ENCODE measurements at regions not wholly inside any gene's neighbourhood (a gene's known extent, or its start where the extent isn't known, plus 50 kb on each side); places are given as distances from the start of the nearest gene placed in this dataset.

GRCh38 chr17:52306314-52306713, 147.8 kb upstream of the CA10 start:
- no peak for DNase-seq (ENCODE audit: low spot score)
- H2BK15ac ChIP-seq (ENCODE audit: low read length), result no peak overlapping the region
- no peaks in the 10 kb centered on the region for H3K4me1 ChIP-seq (ENCODE audit: control insufficient read depth in 2 of 2, insufficient read depth in 1 of 2, low read depth in 1 of 2, low read length in 2 of 2)
- H3K27me3 ChIP-seq (ENCODE audit: control insufficient read depth in 3 of 3, insufficient read depth in 3 of 3, low read depth in 1 of 3, low read length in 3 of 3), result no peaks in the 10 kb centered on the region
- H2AK5ac ChIP-seq (ENCODE audit: low read depth, low read length), result no peak overlapping the region
- WGBS, 2 donors (ENCODE audit: extremely low coverage in 2 of 2, insufficient read length in 2 of 2, insufficient replicate concordance in 1 of 2), result no CpG with 5 or more reads among the region's 1 CpG
- H3K23ac ChIP-seq (ENCODE audit: low read depth, low read length, poor library complexity), result no peak overlapping the region
- H4K91ac ChIP-seq (ENCODE audit: low read depth, low read length, poor library complexity), result no peak overlapping the region
- H3K79me1 ChIP-seq (ENCODE audit: low read depth, low read length), result no peaks in the 10 kb centered on the region
- H2BK5ac ChIP-seq (ENCODE audit: low read length), result no peak overlapping the region
- H3K4ac ChIP-seq (ENCODE audit: low read length), result no peak overlapping the region
- no peak overlapping the region for H2AFZ ChIP-seq (ENCODE audit: low read length)
- H3K14ac ChIP-seq (ENCODE audit: low read length), result no peak overlapping the region
- no peak overlapping the region for H3K4me3 ChIP-seq (ENCODE audit: low read length in 2 of 2)
- H4K8ac ChIP-seq (ENCODE audit: low read depth, low read length), result no peak overlapping the region
- H3K9ac ChIP-seq (ENCODE audit: low read depth, low read length, poor library complexity), result no peak overlapping the region
- no peak overlapping the region for H2BK120ac ChIP-seq (ENCODE audit: low read depth, low read length)
- no peaks in the 10 kb centered on the region for H3K9me3 ChIP-seq (replicated peaks in 1 of 2; ENCODE audit: control insufficient read depth in 2 of 2, insufficient read depth in 1 of 2, low read depth in 1 of 2, low read length in 2 of 2)
- H3K36me3 ChIP-seq (replicated peaks in 1 of 2; ENCODE audit: control insufficient read depth in 2 of 2, insufficient read depth in 2 of 2, low read length in 2 of 2), result no peaks in the 10 kb centered on the region
- no peak overlapping the region for H3K18ac ChIP-seq (ENCODE audit: low read length)
- no peak overlapping the region for H3K27ac ChIP-seq (replicated peaks; ENCODE audit: low read length)
- no peak overlapping the region for H2BK12ac ChIP-seq (ENCODE audit: low read length)
- H3K4me2 ChIP-seq (ENCODE audit: insufficient read depth, low read length, poor library complexity, severe bottlenecking), result no peak overlapping the region

DNA sequence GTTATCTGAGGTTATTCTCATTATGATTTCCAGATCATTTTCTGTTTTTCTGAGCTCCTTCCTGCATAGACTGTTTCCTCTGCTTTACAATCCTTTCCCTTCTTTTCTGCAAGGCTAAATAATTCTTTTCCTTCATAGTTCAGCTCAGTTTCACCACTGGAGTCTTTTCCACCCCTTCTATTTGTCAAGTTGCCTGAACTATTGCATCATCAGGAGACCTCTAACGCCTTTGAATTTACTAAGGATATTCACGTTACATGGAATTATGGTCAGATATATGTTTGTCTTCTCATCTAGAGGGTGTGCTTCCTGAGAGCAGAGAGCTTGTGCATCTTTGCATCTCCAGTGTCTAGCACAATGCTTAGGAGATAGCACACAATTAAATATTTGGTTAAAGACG, 140.4 kb upstream of the CA10 start:
- Histone ChIP-seq H2AFZ (ENCODE audit: low read length) (no peak overlapping the region), H2BK15ac (ENCODE audit: low read length) (no peak overlapping the region), H4K8ac (ENCODE audit: low read depth, low read length) (no peak overlapping the region), H2BK12ac (ENCODE audit: low read length) (no peak overlapping the region), H3K4me3 (ENCODE audit: low read length in 2 of 2) (no peak overlapping the region), H3K36me3 (replicated peaks in 1 of 2; ENCODE audit: control insufficient read depth in 2 of 2, insufficient read depth in 2 of 2, low read length in 2 of 2) (no peaks in the 10 kb centered on the region), H3K27ac (replicated peaks; ENCODE audit: low read length) (no peak overlapping the region), H3K4ac (ENCODE audit: low read length) (no peak overlapping the region), H3K4me2 (ENCODE audit: insufficient read depth, low read length, poor library complexity, severe bottlenecking) (no peak overlapping the region), H2BK120ac (ENCODE audit: low read depth, low read length) (no peak overlapping the region), H4K91ac (ENCODE audit: low read depth, low read length, poor library complexity) (no peak overlapping the region), H3K9me3 (replicated peaks in 1 of 2; ENCODE audit: control insufficient read depth in 2 of 2, insufficient read depth in 1 of 2, low read depth in 1 of 2, low read length in 2 of 2) (no peaks in the 10 kb centered on the region), H3K4me1 (ENCODE audit: control insufficient read depth in 2 of 2, insufficient read depth in 1 of 2, low read depth in 1 of 2, low read length in 2 of 2) (no peaks in the 10 kb centered on the region), H2BK5ac (ENCODE audit: low read length) (no peak overlapping the region), H3K79me1 (ENCODE audit: low read depth, low read length) (no peaks in the 10 kb centered on the region), H3K14ac (ENCODE audit: low read length) (no peak overlapping the region), H3K18ac (ENCODE audit: low read length) (no peak overlapping the region), H3K23ac (ENCODE audit: low read depth, low read length, poor library complexity) (no peak overlapping the region), H3K9ac (ENCODE audit: low read depth, low read length, poor library complexity) (no peak overlapping the region), H2AK5ac (ENCODE audit: low read depth, low read length) (no peak overlapping the region), H3K27me3 (ENCODE audit: control insufficient read depth in 3 of 3, insufficient read depth in 3 of 3, low read depth in 1 of 3, low read length in 3 of 3) (no peaks in the 10 kb centered on the region)
- WGBS, 2 donors (ENCODE audit: extremely low coverage in 2 of 2, insufficient read length in 2 of 2, insufficient replicate concordance in 1 of 2), result no CpG with 5 or more reads among the region's 3 CpGs
- DNase-seq (ENCODE audit: low spot score), result no peak

DNA sequence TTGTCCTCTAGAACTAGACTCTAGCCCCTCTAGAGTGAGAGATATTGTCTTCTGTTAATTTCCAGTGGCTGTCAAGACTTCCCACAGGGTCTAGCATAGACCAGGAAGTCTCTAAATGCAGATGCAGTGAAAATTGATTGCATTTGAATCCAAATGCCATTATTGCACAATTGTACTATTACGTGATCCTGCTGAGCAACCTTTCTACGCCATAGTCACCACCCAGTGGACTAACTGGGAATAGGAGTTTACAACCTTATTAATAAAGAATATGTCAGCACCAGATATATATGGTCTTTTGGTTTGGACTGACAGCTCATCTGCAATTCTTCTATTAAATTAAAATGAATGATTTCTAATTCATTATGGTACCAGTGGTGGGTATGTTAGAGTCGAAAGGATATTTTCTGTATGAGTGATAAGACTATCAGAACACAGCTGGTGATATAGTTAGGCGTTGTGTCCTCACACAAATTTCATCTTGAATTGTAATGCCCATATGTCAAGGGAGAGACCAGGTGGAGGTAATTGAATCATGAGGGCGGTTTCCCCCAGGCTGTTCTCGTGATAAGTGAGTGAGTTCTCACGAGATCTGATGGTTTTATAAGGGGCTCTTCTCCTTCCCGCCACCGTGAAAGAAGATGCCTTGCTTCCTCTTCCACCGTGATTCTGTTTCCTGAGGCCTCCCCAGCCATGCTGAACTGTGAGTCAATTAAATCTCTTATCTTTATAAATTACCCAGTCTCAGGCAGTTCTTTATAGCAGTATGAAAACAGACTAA, 138.9 kb upstream of the CA10 start:
- no peak overlapping the region for H3K23ac ChIP-seq (ENCODE audit: low read depth, low read length, poor library complexity)
- H3K27me3 ChIP-seq (ENCODE audit: control insufficient read depth in 3 of 3, insufficient read depth in 3 of 3, low read depth in 1 of 3, low read length in 3 of 3), result no peaks in the 10 kb centered on the region
- no peak overlapping the region for H4K91ac ChIP-seq (ENCODE audit: low read depth, low read length, poor library complexity)
- H2AFZ ChIP-seq (ENCODE audit: low read length), result no peak overlapping the region
- no peak overlapping the region for H3K9ac ChIP-seq (ENCODE audit: low read depth, low read length, poor library complexity)
- H2AK5ac ChIP-seq (ENCODE audit: low read depth, low read length), result no peak overlapping the region
- H2BK120ac ChIP-seq (ENCODE audit: low read depth, low read length), result no peak overlapping the region
- no peak overlapping the region for H2BK12ac ChIP-seq (ENCODE audit: low read length)
- H4K8ac ChIP-seq (ENCODE audit: low read depth, low read length), result no peak overlapping the region
- DNase-seq (ENCODE audit: low spot score), result no peak
- H3K18ac ChIP-seq (ENCODE audit: low read length), result no peak overlapping the region
- H3K79me1 ChIP-seq (ENCODE audit: low read depth, low read length), result no peaks in the 10 kb centered on the region
- no peak overlapping the region for H3K4ac ChIP-seq (ENCODE audit: low read length)
- no peak overlapping the region for H2BK15ac ChIP-seq (ENCODE audit: low read length)
- no peak overlapping the region for H3K4me3 ChIP-seq (ENCODE audit: low read length in 2 of 2)
- no peak overlapping the region for H3K14ac ChIP-seq (ENCODE audit: low read length)
- no CpG with 5 or more reads among the region's 10 CpGs for WGBS, 2 donors (ENCODE audit: extremely low coverage in 2 of 2, insufficient read length in 2 of 2, insufficient replicate concordance in 1 of 2)
- no peak overlapping the region for H2BK5ac ChIP-seq (ENCODE audit: low read length)
- H3K9me3 ChIP-seq (replicated peaks in 1 of 2; ENCODE audit: control insufficient read depth in 2 of 2, insufficient read depth in 1 of 2, low read depth in 1 of 2, low read length in 2 of 2), result no peaks in the 10 kb centered on the region
- no peaks in the 10 kb centered on the region for H3K4me1 ChIP-seq (ENCODE audit: control insufficient read depth in 2 of 2, insufficient read depth in 1 of 2, low read depth in 1 of 2, low read length in 2 of 2)
- H3K4me2 ChIP-seq (ENCODE audit: insufficient read depth, low read length, poor library complexity, severe bottlenecking), result no peak overlapping the region
- H3K27ac ChIP-seq (replicated peaks; ENCODE audit: low read length), result no peak overlapping the region
- H3K36me3 ChIP-seq (replicated peaks in 1 of 2; ENCODE audit: control insufficient read depth in 2 of 2, insufficient read depth in 2 of 2, low read length in 2 of 2), result no peaks in the 10 kb centered on the region

DNA sequence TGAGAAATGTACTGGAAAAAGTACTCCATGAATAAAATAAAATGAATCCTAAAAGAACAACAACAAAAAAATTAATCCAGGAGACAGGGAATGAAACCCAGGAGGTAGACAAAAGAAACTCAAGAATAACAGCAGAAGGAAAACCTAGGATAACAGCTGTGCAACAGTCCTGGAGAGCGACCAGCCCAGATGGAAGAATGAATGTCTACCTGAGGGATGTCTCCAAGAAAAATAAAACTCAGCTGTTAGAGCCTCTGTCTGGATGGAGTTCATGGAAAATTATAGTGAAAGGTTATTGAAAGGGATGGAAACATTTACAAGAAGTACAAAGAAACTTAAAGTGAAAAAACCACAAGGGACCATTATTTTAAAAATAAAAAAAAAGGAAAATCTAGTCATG, 135.8 kb upstream of the CA10 start:
- Histone ChIP-seq H3K27ac (replicated peaks; ENCODE audit: low read length) (no peak overlapping the region), H2BK15ac (ENCODE audit: low read length) (no peak overlapping the region), H3K14ac (ENCODE audit: low read length) (no peak overlapping the region), H3K18ac (ENCODE audit: low read length) (no peak overlapping the region), H3K4ac (ENCODE audit: low read length) (no peak overlapping the region), H2BK5ac (ENCODE audit: low read length) (no peak overlapping the region), H2BK120ac (ENCODE audit: low read depth, low read length) (no peak overlapping the region), H3K9ac (ENCODE audit: low read depth, low read length, poor library complexity) (no peak overlapping the region), H3K4me2 (ENCODE audit: insufficient read depth, low read length, poor library complexity, severe bottlenecking) (no peak overlapping the region), H4K8ac (ENCODE audit: low read depth, low read length) (no peak overlapping the region), H3K23ac (ENCODE audit: low read depth, low read length, poor library complexity) (no peak overlapping the region), H2AK5ac (ENCODE audit: low read depth, low read length) (no peak overlapping the region), H3K9me3 (replicated peaks in 1 of 2; ENCODE audit: control insufficient read depth in 2 of 2, insufficient read depth in 1 of 2, low read depth in 1 of 2, low read length in 2 of 2) (no peaks in the 10 kb centered on the region), H3K4me1 (ENCODE audit: control insufficient read depth in 2 of 2, insufficient read depth in 1 of 2, low read depth in 1 of 2, low read length in 2 of 2) (no peaks in the 10 kb centered on the region), H2AFZ (ENCODE audit: low read length) (no peak overlapping the region), H3K4me3 (ENCODE audit: low read length in 2 of 2) (no peak overlapping the region), H3K79me1 (ENCODE audit: low read depth, low read length) (no peaks in the 10 kb centered on the region), H2BK12ac (ENCODE audit: low read length) (no peak overlapping the region), H3K36me3 (replicated peaks in 1 of 2; ENCODE audit: control insufficient read depth in 2 of 2, insufficient read depth in 2 of 2, low read length in 2 of 2) (no peaks in the 10 kb centered on the region), H4K91ac (ENCODE audit: low read depth, low read length, poor library complexity) (no peak overlapping the region), H3K27me3 (ENCODE audit: control insufficient read depth in 3 of 3, insufficient read depth in 3 of 3, low read depth in 1 of 3, low read length in 3 of 3) (no peaks in the 10 kb centered on the region)
- no CpG with 5 or more reads among the region's 1 CpG for WGBS, 2 donors (ENCODE audit: extremely low coverage in 2 of 2, insufficient read length in 2 of 2, insufficient replicate concordance in 1 of 2)
- DNase-seq (ENCODE audit: low spot score), result no peak
